ENCODE measurements at regions not wholly inside any gene's neighbourhood (a gene's known extent, or its start where the extent isn't known, plus 50 kb on each side); places are given as distances from the start of the nearest gene placed in this dataset.

- TF ChIP-seq POLR2A (IDR thresholded peaks at IDR 0.05) (no peak), CTCF (IDR thresholded peaks at IDR 0.05) (no peak)
These were observed 819.6 kb upstream of the PTPRD start for GRCh38 chr9:11432361-11432760.
